GM21528 (cell line): ENCODE measurements at regions not wholly inside any gene's neighbourhood (a gene's known extent, or its start where the extent isn't known, plus 50 kb on each side); places are given as distances from the start of the nearest gene placed in this dataset.
"Not testable (repeated sequence)": the region's sequence is repeated elsewhere in the genome, so short reads cannot be mapped to it uniquely, and the experiment has no call there.

Experiments
- ATAC-seq: cut with Tn5 transposase; IDR thresholded peaks from one replicate; pipeline ENCODE4 v1.9.1; 2021; ENCODE audit warnings: mild to moderate bottlenecking, moderate library complexity; ENCODE audit not compliant: unreplicated experiment, low FRiP score

DNA sequence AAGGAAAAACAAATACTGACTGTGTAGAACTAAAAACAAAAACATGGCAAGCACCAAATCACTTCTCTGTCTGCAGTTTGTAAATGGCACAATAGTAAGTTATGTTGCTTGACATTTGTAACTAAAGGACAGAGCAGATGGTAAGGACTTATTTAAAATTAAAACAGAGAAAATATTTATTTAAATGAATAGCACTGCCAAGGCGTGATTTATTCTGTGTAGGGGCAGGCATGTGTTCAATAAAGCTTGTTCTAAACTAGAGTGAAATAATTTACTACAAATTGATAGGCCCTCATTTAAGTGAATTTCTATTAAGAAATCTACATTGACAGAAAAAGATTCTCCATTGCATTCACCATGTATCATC lies 231.5 kb downstream of the CYLC2 start:
- ATAC-seq: no peak

DNA sequence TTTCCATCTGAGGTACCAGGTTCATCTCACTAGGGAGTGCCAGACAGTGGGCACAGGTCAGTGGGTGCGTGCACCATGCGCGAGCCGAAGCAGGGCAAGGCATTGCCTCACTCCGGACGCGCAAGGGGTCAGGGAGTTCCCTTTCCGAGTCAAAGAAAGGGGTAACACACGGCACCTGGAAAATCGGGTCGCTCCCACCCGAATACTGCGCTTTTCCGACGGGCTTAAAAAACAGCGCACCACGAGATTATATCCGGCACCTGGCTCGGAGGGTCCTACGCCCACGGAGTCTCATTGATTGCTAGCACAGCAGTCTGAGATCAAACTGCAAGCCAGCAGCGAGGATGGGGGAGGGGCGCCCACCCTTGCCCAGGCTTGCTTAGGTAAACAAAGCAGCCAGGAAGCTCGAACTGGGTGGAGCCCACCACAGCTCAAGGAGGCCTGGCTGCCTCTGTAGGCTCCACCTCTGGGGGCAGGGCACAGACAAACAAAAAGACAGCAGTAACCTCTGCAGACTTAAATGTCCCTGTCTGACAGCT lies 242.5 kb downstream of the CYLC2 start:
- ATAC-seq: not testable (repeated sequence)

DNA sequence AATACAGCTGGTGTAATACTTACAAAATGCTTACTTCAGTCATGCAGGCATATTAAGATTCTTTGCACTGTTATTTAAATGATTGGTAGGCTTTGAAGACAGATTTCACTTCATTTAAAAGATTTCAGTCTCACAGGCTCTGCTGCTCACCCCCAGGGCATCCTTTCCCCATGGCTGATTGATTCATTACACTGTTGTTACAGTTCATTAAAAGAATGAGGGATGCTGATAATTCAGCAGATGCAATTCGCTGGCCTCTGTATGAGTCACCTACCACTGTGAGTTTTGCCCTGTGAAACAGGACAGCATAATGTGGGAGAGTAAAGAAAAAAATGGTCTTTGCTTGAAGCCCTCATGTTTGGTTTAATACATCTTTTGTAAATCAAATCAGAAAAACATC lies 246.9 kb downstream of the CYLC2 start:
- no peak for ATAC-seq

DNA sequence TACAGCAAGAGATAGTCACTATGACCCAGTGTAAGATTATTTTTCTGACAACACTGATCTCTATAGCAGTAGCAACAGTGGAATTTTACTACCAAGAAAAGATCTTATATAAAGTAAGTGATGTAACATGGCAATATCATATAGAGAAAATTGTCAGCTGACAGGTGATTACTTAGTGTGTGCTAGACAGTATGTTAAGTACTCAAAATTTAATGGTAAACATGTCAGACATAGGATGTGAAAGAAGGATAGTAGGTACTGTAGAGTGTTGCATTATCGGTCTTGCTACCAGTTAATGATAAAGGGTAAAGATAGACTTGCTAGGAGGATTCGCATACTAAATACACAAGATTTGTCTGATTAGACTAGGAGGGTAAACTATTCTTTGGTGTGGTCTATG lies 247.4 kb downstream of the CYLC2 start:
- no peak for ATAC-seq

DNA sequence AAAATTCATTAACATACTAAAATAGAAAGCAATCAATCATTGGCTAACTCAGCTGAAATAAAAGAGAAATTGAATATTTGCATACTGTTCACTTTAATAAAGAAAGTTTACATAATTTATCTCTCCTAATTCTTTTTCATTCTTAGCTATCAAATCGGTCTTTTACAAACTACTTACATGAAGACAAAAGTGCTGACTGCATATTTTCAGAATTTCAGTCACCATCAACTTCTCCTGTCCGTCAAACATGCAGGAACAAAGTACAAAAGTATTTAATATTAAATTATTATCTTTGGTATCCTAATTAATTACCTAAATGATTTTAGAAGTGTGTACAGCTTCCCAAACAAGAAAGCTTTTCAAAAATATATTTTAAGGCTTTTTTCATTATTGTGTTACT lies 248.4 kb downstream of the CYLC2 start:
- no peak for ATAC-seq

DNA sequence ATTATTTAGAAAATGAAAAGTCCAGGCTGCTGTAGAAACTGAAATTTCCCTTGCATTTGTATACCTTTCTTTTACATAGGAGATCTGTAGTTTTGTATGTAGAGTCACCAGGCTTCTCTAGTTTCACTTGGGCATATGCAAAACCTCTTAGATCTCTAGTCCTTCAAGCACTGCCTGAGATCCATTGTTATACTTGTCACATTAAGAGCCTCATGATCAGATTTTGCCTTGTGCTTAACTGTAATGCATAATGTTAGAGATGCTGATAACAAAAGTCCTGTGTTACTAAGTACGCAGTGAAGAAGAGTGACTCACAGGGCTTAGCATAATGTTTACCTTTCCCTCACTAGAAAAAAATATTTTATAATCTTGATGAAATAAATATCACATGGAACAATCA lies 250.2 kb downstream of the CYLC2 start:
- ATAC-seq: no peak

DNA sequence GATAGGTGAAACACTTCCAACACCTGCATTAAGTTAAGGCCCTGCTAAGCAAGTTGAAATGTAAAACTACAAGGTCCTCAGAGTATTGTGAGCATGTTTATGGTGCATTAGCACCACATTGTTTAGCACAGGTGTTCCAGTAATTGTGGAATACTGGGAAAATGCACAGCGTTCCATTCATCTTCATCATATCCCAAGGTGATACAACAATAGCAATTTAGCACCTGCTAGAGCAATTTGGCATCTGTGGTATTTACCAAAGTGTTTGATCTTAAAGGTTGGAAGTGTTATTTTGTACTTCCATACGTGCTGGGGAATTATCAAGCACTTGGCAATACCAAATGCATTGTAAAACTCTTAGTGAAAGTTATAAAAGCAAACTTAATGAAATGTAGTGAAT lies 266.8 kb downstream of the CYLC2 start:
- ATAC-seq: no peak

DNA sequence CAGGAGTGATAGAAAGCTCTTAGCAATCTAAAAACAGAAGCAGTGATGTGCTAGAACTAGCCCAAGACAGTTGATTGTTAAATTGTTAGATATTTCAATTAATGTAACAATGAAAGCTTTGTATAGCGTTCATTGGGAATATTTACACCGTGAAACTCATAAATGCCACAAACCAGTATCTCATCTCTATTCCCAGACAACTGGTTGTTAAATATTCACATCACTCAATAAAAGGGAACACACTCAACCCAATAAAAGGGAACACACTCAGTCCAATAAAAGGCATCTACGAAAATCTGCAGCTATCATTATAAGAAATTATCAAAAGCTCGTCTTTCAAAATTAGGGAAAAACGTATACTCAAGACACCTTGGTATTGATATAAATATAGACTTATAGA lies 270.9 kb downstream of the CYLC2 start:
- no peak for ATAC-seq

DNA sequence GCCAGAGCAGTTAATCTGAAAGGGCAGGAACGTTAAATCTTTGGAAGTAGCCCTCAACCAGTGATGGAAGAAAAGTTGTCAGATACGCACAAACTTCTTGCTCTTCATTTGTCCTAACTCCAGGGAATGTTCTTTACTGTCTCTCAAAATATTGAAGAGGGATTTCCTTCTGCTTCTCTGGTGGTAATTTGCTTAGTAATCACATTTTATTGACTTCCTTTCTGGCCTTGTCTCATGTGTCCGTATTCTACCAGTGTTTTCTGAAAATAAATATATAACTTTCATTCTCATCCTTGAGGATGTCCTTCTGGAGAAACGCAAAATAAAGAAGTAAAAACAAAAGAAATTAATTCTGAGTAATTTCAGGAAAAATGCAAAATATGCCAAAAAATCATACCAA lies 282.1 kb downstream of the CYLC2 start:
- no peak for ATAC-seq

DNA sequence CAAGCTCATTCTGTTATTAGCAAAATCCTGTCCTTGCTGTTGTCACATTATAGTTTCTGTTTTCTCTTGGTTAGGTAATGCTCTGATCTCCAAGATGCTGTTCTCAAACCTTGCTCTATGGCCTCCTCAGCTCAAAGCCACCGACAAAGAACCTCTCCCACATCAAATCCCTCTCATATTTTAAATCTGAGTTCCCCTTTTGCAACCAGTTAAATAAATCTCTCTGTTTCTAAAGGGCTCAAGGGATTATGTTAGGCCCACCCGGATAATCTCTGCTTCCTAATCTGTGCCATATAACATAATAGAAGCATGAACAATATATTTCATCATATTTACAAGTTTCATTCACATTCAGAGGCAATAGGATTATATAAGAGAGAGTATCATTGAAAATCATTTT lies 286.0 kb downstream of the CYLC2 start:
- no peak for ATAC-seq

DNA sequence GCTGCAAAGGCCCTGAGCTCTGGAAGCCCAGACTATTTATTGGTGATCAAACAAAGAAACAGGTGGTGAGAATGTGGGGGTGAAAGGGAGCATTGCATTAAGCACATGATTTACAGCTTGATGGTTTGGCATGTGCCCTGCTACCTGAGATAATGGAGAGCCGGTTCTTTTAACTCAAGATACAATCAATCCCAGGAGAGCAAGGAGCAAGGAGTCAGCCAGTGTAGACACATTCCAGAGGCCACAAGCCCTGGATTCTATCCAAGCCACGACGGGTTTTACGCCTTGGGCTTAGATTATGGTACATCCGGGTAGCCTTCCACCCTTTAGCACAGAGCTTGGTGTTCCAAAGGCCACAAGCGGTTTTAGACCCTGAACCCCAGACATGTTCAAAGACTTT lies 292.2 kb downstream of the CYLC2 start:
- no peak for ATAC-seq

DNA sequence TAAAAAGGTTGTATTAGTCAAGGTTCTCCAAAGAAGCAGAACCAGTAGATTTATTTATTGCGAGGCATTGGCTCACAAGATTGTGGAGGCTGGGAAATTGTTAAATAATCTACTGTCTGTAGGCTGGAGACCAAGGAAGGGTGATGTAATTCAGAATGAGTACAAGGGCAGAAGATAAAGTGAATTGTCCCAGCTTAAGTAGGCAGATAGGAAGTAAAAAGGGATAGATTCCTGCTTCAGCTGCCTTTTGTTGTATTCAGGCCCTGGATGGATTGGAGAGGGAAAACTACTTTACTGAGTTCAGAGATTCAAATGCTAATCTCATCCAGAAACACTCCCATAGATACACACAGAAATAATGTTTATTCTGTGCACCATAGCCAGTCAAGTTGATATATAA lies 301.1 kb downstream of the CYLC2 start:
- ATAC-seq: no peak

DNA sequence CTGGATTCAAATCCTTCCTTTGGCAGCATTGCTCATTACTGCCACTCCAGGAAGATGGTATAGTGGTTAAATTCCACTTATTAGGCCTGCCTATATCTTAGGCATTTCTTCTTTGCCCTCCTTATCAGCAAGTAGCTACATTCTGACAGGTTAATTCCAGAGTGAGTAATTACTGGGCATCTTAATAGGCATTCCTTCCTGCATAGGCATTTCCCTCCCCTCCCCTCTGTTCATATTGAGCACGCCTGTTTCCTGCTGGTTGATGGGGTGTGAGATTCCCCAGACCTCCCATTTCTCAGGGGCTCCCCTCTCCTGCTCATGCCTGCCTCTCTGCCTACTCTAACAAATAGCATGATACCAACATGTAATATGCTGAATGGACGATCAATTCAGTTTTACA lies 305.9 kb downstream of the CYLC2 start:
- ATAC-seq: no peak

DNA sequence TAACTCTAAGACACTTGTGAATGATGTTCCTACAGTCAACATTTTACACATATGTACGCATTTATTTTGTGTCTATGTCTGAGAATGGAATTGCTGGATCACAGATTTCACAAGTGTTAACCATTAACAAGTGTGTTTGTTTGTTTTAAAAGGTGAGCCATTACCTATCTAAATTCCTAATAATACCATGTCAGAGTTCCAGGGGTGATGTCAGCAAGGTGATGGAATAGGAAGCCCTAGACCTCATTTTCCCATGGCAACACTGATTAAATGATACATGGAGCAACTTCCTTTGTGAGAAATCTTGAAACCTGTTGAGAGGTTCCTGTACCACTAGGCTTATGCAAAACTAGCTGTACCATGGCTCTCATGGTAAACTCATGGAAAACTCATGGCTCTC lies 309.7 kb downstream of the CYLC2 start:
- ATAC-seq: no peak

DNA sequence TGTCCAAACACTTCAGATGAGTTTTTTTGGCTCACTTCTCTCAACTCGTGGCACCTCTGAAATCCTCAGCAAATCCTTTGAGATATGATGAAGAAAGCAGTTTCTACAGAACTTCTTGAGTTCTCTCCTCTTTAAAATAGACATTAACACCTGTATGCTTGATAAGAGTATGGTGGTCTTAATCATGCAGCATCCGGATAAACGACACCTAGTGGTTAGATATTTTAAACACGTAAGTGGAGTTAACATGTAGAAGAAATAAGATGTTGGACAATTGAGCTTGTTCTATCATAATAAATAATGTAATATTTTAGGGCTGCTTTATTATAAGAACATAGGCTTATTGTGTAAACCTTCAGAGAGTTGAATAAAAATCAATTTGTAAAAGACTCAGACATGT lies 324.8 kb downstream of the CYLC2 start:
- ATAC-seq: no peak

DNA sequence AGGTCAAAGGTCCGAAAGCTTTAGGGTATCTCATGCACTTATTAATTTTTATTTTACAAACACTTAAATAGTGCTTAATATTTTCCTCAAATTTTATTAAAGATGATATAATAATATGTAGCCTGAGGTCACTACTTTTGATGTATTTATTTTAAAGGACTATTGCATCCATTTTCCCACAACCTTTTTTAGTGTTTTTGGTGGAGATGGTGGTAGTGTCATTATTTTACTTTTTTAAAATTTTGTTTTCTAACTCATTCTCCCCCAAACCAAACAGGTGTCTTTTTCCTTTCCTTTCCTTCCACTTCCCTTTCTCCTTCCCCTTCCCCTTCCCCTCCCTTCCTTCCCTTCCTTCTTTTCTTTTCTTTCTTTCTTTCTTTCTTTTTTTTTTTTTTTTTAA lies 328.6 kb downstream of the CYLC2 start:
- ATAC-seq: no peak

DNA sequence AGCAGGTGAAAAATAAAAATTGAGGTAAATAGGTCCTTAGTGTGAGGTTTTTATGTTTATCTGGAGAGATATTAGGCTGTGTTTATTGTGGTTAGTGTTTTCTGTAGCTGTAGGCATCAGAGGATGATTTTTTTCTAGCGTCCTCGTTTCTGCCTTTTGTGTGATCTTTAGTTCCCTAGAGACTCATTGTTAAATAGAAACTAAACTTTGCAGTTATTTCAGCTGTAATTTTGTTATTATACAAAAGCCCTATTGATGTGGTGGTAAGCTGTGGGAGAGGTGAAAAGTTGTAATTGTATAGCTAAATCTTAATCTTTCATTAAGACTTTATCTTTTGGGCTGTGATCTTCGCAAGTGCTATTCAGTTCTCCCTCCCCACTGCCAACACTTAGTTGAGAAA lies 340.3 kb downstream of the CYLC2 start:
- ATAC-seq: no peak

DNA sequence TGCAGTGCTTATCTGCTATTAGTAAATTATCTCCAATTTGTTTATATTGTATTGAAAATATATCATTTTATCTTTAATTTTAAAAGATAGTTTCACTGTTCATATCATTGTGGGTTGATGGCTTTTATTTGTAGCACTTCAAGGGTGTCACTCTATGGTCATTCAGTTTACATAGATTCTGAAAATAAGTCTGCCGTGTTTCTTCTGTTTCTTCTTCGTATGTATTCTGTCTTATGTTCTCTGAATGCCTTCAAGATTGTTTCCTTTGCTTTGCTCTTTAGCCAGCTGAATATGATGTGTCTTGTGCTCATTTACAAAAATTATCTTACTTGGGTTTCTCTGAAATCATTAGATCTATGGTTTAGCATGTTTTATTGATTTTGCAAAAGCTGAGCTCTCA lies 359.9 kb downstream of the CYLC2 start:
- ATAC-seq: no peak

DNA sequence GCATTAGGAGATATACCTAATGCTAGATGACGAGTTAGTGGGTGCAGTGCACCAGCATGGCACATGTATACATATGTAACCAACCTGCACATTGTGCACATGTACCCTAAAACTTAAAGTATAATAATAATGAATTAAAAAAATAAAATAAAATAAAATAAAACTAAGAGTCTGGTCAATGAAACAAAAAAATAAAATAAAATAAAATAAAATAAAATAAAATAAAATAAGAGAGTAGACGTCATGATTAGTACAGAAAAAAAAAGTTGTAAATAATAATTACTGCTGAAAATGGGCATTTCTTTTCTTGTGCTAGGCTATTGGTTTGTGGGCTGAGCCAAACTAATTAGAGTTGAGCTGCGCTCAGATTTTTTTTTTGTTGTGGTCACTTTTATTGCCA lies 362.8 kb downstream of the CYLC2 start:
- ATAC-seq: not testable (repeated sequence)

DNA sequence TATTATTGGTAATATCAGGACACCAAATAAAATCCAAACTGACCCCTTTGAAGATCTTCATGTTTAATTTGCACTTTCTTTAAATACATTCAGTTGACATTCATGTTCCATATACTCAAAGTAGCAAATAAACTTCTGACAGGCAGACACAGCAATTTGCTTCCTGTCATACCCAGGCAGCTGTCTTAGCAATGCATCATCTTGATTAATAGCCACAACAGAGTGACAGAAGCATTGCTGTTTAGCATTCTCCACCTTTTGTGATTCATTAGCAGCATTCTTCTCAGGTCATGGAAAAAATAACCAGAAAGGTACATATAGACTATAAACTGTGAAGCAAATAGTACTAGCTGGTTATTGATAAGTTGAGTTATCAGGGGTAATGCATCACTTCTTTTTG lies 366.8 kb downstream of the CYLC2 start:
- no peak for ATAC-seq

DNA sequence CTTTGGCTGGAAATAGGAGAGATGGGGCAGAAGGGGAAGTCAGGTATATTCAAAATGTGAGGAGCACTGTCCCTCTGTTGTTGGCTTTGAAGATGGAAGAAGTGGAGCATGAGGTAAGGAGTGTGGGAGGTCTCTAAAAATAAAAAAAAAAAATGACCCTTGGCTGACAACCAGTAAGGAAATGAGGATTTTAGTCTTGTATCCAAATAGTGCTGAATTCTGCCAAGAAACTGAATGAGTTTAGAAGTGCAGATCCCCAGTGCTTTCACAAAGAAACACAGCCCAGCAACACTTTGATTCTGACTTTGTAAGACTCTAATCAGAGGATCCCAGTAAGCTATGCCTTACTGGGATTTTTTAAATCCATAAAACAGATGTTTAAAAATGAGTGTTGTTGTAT lies 367.9 kb downstream of the CYLC2 start:
- no peak for ATAC-seq

DNA sequence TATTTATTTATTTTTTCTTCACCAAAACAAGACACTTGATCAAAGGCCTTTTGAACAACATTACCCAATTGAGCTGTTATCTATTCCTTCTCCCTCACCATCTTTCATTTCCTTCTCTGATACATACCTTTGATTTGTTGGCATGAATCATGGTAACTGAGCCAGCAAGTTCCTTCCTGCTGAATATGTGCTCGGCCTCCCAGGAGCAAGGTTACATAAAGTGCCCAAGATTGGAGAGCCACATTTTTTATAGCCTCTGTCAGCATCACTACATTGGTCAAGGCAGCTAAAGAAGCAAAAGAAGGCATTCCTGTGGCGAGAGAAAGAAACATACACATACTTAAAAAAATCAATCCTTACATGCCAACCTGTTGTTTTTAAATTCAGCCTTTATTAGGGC lies 369.6 kb downstream of the CYLC2 start:
- no peak for ATAC-seq

DNA sequence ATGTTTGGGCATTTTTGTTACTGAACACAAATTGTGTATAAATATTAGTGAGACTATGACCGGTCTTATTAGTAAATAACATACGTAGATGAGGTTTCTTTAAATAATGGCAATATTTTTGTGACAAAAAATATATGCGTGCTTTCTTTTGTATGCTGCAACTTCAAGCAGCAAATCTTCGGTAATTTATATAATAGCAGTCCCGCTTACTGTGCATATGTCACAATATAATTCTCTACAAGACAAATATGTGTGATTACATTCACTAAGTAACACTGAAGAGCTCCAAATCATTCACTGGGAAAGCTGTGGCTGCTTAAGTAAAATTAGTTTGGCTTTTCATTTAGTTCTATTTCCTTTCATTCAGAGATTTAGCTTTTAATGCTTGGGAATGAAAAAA lies 376.0 kb downstream of the CYLC2 start:
- ATAC-seq: no peak

DNA sequence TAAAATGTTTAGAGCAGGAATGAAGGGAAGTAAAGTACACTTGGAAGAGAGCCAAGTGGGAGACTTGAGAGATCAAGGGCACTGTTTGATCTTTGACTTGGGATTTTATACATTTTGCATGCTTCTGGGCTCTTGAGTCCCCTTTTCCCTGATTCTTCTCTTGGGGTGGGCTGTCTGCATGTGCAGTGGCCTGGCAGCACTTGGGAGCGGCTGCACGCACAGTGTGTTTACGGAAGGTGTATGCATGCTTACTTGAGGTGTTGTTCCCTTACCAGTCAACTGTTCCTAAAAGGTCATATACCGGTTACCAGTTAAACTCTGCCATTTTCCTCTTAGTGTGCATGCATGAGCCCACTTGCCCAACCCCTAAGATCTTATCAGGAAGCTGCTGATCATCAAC lies 377.7 kb downstream of the CYLC2 start:
- ATAC-seq: no peak
